Smooth muscle cell (in vitro differentiated cells): ENCODE measurements at regions not wholly inside any gene's neighbourhood (a gene's known extent, or its start where the extent isn't known, plus 50 kb on each side); places are given as distances from the start of the nearest gene placed in this dataset.

Source experiments
- DNase-seq: peaks from one replicate; lab custom pipeline; 2025; ENCODE audit not compliant: unreplicated experiment; lab: John Stamatoyannopoulos, UW
- H2AFZ ChIP-seq: fragments of 200-600 bp; sonication (generic); 2 replicates; pipeline ENCODE4 v1.6.0; 2016; ENCODE audit warnings: antibody characterized with exemption, low read depth, mild to moderate bottlenecking
- H3F3A ChIP-seq: fragments of 200-600 bp; sonication (generic); 2 replicates; pipeline ENCODE4 v1.6.0; 2017; ENCODE audit warnings: antibody characterized with exemption, low read depth
- H3K27ac ChIP-seq: fragments of 200-600 bp; sonication (generic); 2 replicates; pipeline ENCODE4 v1.5.1; 2016; ENCODE audit warnings: low read depth, mild to moderate bottlenecking
- H3K27me3 ChIP-seq: fragments of 200-600 bp; sonication (generic); 2 replicates; pipeline ENCODE4 v1.6.1; 2016; ENCODE audit warnings: low read depth, mild to moderate bottlenecking
- H3K36me3 ChIP-seq: fragments of 200-600 bp; sonication (generic); 2 replicates; pipeline ENCODE4 v1.5.1; 2016; ENCODE audit warnings: low read depth
- H3K4me1 ChIP-seq: fragments of 200-600 bp; sonication (generic); 2 replicates; pipeline ENCODE4 v1.5.1; 2016; ENCODE audit warnings: low read depth
- H3K4me2 ChIP-seq: fragments of 200-600 bp; sonication (generic); 2 replicates; pipeline ENCODE4 v1.6.0; 2016; ENCODE audit warnings: mild to moderate bottlenecking
- H3K4me3 ChIP-seq: fragments of 200-600 bp; sonication (generic); 2 replicates; pipeline ENCODE4 v1.5.1; 2016; ENCODE audit warnings: mild to moderate bottlenecking
- H3K79me2 ChIP-seq: fragments of 200-600 bp; sonication (generic); 2 replicates; pipeline ENCODE4 v1.6.0; 2016; ENCODE audit warnings: low read depth, mild to moderate bottlenecking
- H3K9ac ChIP-seq: fragments of 200-600 bp; sonication (generic); 2 replicates; pipeline ENCODE4 v1.6.0; 2016; ENCODE audit warnings: low read depth
- H3K9me3 ChIP-seq: fragments of 200-600 bp; sonication (generic); replicated peaks from 2 replicates; pipeline ENCODE4 v1.5.1; 2016; ENCODE audit warnings: low read depth
- H4K20me1 ChIP-seq: fragments of 200-600 bp; sonication (generic); 2 replicates; pipeline ENCODE4 v1.6.0; 2016; ENCODE audit warnings: low read depth
- CTCF ChIP-seq: fragments of 200-600 bp; sonication (generic); IDR thresholded peaks from 2 replicates; pipeline ENCODE4 v1.5.1; 2017; ENCODE audit warnings: borderline replicate concordance, mild to moderate bottlenecking, antibody characterized with exemption; ENCODE audit not compliant: insufficient read depth, poor library complexity, severe bottlenecking
- WGBS: methylation state at CpG from one replicate; pipeline ENCODE4 v1.1.7; 2016; ENCODE audit warnings: low lambda C conversion rate; 5-methylcytosine and 5-hydroxymethylcytosine counted together

GRCh38 chr14:31963587-31963986, 113.5 kb upstream of the ARHGAP5 start:
- Histone ChIP-seq H3K36me3 (no peaks in the 10 kb centered on the region), H3K9ac (no peak overlapping the region), H3K4me2 (no peak overlapping the region), H3K27ac (no peak overlapping the region), H3K4me3 (no peak overlapping the region), H3F3A (peaks cover 5% of the 10 kb centered on the region), H3K9me3 (no peaks in the 10 kb centered on the region), H3K4me1 (peaks cover 10% of the 10 kb centered on the region), H4K20me1 (no peaks in the 10 kb centered on the region), H3K27me3 (no peaks in the 10 kb centered on the region), H2AFZ (no peak overlapping the region), H3K79me2 (no peaks in the 10 kb centered on the region)
- DNase-seq: no peak
- WGBS: 90% methylated on average over 2 of the region's 2 CpGs
- TF ChIP-seq CTCF: no peak

- H3K9me3 ChIP-seq: no peaks in the 10 kb centered on the region
- H3K27me3 ChIP-seq: no peaks in the 10 kb centered on the region
- WGBS: 93% methylated on average over 6 of the region's 6 CpGs
- H3K9ac ChIP-seq: no peak overlapping the region
- H3K79me2 ChIP-seq: no peaks in the 10 kb centered on the region
- no peak overlapping the region for H2AFZ ChIP-seq
- peaks cover 14% of the 10 kb centered on the region for H3F3A ChIP-seq
- H3K27ac ChIP-seq: no peak overlapping the region
- H3K36me3 ChIP-seq: no peaks in the 10 kb centered on the region
- H3K4me1 ChIP-seq: peaks cover 10% of the 10 kb centered on the region
- no peak overlapping the region for H3K4me3 ChIP-seq
- no peak for TF ChIP-seq CTCF
- H3K4me2 ChIP-seq: no peak overlapping the region
- no peaks in the 10 kb centered on the region for H4K20me1 ChIP-seq
- no peak for DNase-seq
These were observed 112.6 kb upstream of the ARHGAP5 start for GRCh38 chr14:31964490-31964889.

GRCh38 chr14:31965071-31965734, 111.9 kb upstream of the ARHGAP5 start:
- Histone ChIP-seq H3K27ac (no peak overlapping the region), H2AFZ (no peak overlapping the region)

More at GRCh38 chr14:31965071-31965734, 111.9 kb upstream of the ARHGAP5 start:
- peaks cover 14% of the 10 kb centered on the region for H3F3A ChIP-seq
- H3K27me3 ChIP-seq: no peaks in the 10 kb centered on the region
- no peak for DNase-seq
- no peaks in the 10 kb centered on the region for H4K20me1 ChIP-seq
- H3K4me1 ChIP-seq: peaks cover 10% of the 10 kb centered on the region
- H3K9ac ChIP-seq: no peak overlapping the region
- no peaks in the 10 kb centered on the region for H3K79me2 ChIP-seq
- TF ChIP-seq CTCF: no peak
- H3K36me3 ChIP-seq: no peaks in the 10 kb centered on the region
- no peaks in the 10 kb centered on the region for H3K9me3 ChIP-seq
- no peak overlapping the region for H3K4me2 ChIP-seq
- no peak overlapping the region for H3K4me3 ChIP-seq
- WGBS: 87% methylated on average over 11 of the region's 11 CpGs
